AG09309 (cell line): ENCODE measurements at regions not wholly inside any gene's neighbourhood (a gene's known extent, or its start where the extent isn't known, plus 50 kb on each side); places are given as distances from the start of the nearest gene placed in this dataset.

Source experiments
- DNase-seq: peaks from one replicate; pipeline ENCODE4 v3.0.0-alpha.2; 2010; ENCODE audit warnings: low read depth
- H3K4me3 ChIP-seq: 2 replicates; pipeline ENCODE4 v1.5.1; 2011; ENCODE audit warnings: mild to moderate bottlenecking, low read depth, low read length, moderate library complexity; ENCODE audit not compliant: control insufficient read depth
- TF ChIP-seq, protein P1 (sequence below): IDR thresholded peaks from 2 replicates; pipeline ENCODE4 v1.5.1; 2011; ENCODE audit warnings: mild to moderate bottlenecking, low read depth, low read length, inconsistent platforms; ENCODE audit not compliant: insufficient read depth, control insufficient read depth; ENCODE audit errors: missing control alignments

DNA sequence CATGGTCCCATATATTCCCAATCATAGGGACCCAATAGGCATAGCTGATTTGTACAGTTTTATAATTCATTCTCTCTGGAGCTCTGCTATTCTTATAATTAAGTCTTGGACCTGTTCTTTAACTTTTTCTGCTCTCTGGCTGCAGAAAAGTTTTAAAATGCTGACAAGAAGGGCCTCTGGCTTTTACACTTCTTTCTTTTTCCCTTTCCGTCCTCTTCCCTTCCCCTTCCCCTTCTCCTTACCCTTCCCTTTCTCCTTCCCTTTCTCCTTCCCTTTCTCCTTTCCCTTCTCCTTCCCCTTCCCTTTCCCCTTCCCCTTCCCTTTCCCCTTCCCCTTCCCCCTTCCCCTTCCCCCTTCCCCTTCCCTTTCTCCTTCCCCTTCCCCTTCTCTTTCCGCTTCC lies 101.3 kb upstream of the TPK1 start:
- H3K4me3 ChIP-seq, result no peak overlapping the region
- DNase-seq, result no peak
- TF ChIP-seq, protein P1, sequence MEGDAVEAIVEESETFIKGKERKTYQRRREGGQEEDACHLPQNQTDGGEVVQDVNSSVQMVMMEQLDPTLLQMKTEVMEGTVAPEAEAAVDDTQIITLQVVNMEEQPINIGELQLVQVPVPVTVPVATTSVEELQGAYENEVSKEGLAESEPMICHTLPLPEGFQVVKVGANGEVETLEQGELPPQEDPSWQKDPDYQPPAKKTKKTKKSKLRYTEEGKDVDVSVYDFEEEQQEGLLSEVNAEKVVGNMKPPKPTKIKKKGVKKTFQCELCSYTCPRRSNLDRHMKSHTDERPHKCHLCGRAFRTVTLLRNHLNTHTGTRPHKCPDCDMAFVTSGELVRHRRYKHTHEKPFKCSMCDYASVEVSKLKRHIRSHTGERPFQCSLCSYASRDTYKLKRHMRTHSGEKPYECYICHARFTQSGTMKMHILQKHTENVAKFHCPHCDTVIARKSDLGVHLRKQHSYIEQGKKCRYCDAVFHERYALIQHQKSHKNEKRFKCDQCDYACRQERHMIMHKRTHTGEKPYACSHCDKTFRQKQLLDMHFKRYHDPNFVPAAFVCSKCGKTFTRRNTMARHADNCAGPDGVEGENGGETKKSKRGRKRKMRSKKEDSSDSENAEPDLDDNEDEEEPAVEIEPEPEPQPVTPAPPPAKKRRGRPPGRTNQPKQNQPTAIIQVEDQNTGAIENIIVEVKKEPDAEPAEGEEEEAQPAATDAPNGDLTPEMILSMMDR, result no peak

DNA sequence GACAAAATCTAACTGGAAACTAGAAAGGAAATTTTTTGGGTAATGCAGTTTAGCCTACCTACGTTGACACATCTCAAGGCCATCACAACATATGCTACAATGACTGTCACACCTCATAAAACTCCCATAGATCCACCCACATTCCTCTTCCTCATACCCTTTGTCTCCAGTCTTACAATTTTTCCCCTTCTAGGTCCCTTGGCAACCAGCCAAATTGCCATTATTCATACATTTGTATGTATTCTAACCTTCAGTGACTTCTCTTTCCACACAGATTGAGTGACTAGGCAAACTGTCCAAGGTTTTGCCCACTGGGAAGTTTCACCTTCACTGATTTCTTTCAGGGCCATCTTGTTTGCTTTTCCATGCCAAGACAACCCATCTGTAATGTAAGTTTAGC lies 100.5 kb upstream of the TPK1 start:
- H3K4me3 ChIP-seq, result no peak overlapping the region
- DNase-seq, result no peak
- TF ChIP-seq, protein P1, result no peak

DNA sequence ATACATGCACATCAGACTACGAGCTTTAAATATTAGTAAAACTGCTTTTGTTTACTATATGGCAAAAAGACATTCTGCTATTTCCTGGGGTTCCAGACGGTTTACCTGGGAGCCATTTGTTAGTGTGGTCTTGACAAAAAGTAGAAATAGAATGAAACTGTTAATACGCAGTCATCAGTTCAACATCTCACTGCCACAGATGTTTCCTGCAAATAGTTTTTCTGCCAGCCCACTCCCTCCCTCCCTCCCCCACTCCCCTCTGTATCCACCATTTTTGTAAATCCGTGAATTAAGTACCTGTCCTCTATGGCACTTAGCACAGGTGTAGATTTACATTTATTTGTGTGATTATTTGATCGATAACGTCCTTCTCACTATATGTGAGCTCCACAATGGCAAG lies 74.6 kb upstream of the TPK1 start:
- H3K4me3 ChIP-seq, result no peak overlapping the region
- TF ChIP-seq, protein P1, result no peak
- no peak for DNase-seq

DNA sequence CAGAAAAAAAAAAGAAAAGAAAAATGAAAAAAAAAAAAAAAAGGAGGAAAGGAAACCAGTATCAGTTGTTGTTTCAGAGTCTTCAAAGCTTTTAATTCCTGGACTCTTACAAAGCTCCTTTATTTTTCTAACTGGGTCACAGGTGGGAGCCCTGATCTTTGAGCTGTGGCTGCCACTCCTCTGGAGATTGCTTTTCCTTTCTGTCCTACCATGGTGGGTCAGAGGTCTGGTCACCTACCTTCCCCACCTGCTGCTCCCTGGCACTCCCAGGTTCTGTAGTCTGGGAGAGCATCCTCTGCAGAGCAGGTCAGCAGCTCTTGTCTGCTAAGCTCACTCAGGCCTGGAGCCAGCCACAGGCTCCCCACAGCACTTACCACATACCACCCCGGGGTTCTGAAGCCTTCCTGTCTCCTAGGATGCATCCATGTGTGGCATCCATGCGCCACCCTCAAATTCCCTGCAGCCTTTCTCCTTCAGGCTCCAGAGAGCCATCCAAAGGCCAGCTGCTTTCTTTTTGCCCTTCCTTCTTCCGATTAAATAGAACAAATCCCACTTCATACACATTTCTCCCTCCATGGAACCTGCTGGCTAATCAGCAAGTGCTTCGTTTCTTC lies 73.2 kb upstream of the TPK1 start:
- no peak for DNase-seq
- H3K4me3 ChIP-seq, result no peak overlapping the region
- TF ChIP-seq, protein P1, result no peak

DNA sequence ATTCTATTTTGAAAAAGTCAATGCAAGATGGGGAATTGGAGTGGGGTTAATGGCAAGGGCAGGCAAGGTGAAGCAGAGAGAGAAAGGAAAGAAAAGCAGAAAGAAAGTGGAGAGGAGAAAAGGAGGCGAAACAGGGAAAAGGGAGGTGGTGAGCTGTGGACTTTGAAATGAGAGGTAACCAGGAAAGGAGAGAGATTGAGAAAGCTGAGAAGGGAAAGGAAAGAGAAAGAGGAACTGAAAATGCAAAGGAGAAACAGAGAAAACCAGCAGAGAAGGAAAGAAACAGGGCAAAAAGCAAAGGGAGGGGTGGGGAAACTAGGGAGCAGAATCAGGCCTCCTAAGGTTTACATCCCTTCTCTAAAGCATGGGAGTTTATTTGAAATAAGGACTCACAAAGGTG lies 72.5 kb upstream of the TPK1 start:
- H3K4me3 ChIP-seq, result no peak overlapping the region
- TF ChIP-seq, protein P1, result no peak
- DNase-seq, result no peak

DNA sequence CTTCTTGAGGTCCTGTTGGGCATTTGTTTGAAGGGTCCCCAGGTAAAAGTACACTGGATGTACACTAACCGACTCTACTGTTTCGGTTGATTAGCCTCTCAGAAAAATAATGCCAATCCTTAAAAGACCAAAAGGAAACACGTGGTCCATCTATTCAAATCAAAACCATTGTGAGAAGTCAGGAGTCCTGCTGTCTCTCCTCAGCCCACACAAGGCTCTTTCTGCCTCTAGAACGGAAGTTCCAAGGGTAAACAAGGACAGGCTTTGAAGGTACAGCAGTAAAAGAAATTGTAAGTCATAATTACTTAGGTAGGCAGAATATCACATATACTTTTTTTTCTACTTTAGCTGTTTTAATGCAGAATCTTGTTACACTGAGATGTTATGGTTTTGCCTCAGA lies 71.7 kb upstream of the TPK1 start:
- TF ChIP-seq, protein P1, result no peak
- H3K4me3 ChIP-seq, result no peak overlapping the region
- no peak for DNase-seq

DNA sequence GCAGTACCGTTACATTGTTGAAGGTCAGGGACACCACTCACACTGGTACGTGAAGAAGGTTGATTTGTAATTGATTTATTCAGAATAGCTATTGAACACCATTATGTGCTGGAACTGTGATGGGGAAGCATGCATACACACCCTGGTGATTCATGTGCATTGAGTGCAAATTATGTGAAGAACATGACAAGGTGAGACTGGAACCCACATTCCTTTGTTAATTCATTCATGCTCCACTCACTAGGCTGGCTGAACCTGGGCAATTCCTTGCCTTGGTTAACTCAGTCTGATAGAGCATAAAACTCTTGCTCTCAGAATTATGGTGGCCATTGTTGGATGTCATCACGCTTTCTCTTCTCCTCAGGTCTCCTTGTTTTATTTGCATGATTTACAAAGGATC lies 67.3 kb upstream of the TPK1 start:
- no peak for DNase-seq
- TF ChIP-seq, protein P1, result no peak
- H3K4me3 ChIP-seq, result no peak overlapping the region
